Neural progenitor cell (in vitro differentiated cells): ENCODE measurements at regions not wholly inside any gene's neighbourhood (a gene's known extent, or its start where the extent isn't known, plus 50 kb on each side); places are given as distances from the start of the nearest gene placed in this dataset.
"Not testable (repeated sequence)": the region's sequence is repeated elsewhere in the genome, so short reads cannot be mapped to it uniquely, and the experiment has no call there.

Experiments used
- EZH2 ChIP-seq: fragments of 200-600 bp; sonication (generic); IDR thresholded peaks from 2 replicates; pipeline ENCODE4 v1.6.1; 2017; ENCODE audit warnings: antibody characterized with exemption, mild to moderate bottlenecking, moderate library complexity
- EZH2phosphoT487 ChIP-seq: fragments of 200-600 bp; sonication (generic); IDR thresholded peaks from 2 replicates; pipeline ENCODE4 v1.6.1; 2017; ENCODE audit warnings: antibody characterized with exemption
- TF ChIP-seq, protein P1 (sequence below): fragments of 200-600 bp; sonication (generic); IDR thresholded peaks from 2 replicates; pipeline ENCODE4 v1.5.1; 2017; ENCODE audit warnings: antibody characterized with exemption, mild to moderate bottlenecking

DNA sequence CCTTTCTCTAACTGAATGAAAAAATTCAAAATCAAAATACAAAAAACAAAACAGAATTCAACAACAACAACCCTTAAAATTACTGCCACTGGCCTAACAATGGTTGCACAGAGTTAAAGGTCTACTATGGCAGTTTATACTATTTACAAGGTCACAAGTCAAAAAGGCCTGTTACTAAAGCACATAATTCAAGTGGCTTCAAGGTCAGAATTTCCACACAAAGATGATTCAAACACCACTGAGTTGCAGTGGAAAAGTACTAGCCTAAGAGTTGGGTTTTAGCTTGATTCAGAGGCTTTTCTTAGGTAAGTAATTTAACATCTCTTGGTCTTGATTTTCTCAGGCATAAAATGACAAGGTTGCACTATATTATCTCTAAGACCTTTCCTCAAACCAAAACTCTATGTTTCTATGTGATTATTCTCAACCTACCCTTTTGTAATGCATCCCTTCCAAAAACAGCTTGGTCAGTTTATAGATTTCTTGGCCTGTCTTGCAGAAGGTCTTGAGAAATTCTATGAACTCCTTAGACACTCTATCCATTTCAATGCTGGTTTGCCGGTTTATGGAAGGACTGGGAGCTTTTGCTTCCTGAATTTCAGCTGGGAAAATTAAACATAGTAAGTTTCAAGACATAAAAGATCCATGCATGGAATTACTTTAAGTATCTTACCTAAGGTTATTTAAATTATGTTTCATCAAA is 189.8 kb upstream of the KCTD7 start:
- TF ChIP-seq, protein P1, sequence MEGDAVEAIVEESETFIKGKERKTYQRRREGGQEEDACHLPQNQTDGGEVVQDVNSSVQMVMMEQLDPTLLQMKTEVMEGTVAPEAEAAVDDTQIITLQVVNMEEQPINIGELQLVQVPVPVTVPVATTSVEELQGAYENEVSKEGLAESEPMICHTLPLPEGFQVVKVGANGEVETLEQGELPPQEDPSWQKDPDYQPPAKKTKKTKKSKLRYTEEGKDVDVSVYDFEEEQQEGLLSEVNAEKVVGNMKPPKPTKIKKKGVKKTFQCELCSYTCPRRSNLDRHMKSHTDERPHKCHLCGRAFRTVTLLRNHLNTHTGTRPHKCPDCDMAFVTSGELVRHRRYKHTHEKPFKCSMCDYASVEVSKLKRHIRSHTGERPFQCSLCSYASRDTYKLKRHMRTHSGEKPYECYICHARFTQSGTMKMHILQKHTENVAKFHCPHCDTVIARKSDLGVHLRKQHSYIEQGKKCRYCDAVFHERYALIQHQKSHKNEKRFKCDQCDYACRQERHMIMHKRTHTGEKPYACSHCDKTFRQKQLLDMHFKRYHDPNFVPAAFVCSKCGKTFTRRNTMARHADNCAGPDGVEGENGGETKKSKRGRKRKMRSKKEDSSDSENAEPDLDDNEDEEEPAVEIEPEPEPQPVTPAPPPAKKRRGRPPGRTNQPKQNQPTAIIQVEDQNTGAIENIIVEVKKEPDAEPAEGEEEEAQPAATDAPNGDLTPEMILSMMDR = not testable (repeated sequence)
- not testable (repeated sequence) for TF ChIP-seq EZH2phosphoT487, EZH2
